Fibroblast of pulmonary artery (primary cell): ENCODE measurements at regions not wholly inside any gene's neighbourhood (a gene's known extent, or its start where the extent isn't known, plus 50 kb on each side); places are given as distances from the start of the nearest gene placed in this dataset.
"Not testable (repeated sequence)": the region's sequence is repeated elsewhere in the genome, so short reads cannot be mapped to it uniquely, and the experiment has no call there.

ENCODE experiments used
- DNase-seq: peaks from one replicate; pipeline ENCODE4 v3.0.0-alpha.2; 2010; ENCODE audit warnings: low read depth
- H3K4me3 ChIP-seq: replicated peaks from 2 replicates; pipeline ENCODE4 v1.5.1; 2011; ENCODE audit warnings: low read depth, mild to moderate bottlenecking, control low read depth, low read length, moderate library complexity
- TF ChIP-seq, protein P1 (sequence below): IDR thresholded peaks from 2 replicates; pipeline ENCODE4 v1.5.1; 2011; ENCODE audit warnings: mild to moderate bottlenecking, control low read depth, low read length, inconsistent platforms; ENCODE audit errors: missing control alignments

- no peak overlapping the region for H3K4me3 ChIP-seq
- TF ChIP-seq, protein P1, sequence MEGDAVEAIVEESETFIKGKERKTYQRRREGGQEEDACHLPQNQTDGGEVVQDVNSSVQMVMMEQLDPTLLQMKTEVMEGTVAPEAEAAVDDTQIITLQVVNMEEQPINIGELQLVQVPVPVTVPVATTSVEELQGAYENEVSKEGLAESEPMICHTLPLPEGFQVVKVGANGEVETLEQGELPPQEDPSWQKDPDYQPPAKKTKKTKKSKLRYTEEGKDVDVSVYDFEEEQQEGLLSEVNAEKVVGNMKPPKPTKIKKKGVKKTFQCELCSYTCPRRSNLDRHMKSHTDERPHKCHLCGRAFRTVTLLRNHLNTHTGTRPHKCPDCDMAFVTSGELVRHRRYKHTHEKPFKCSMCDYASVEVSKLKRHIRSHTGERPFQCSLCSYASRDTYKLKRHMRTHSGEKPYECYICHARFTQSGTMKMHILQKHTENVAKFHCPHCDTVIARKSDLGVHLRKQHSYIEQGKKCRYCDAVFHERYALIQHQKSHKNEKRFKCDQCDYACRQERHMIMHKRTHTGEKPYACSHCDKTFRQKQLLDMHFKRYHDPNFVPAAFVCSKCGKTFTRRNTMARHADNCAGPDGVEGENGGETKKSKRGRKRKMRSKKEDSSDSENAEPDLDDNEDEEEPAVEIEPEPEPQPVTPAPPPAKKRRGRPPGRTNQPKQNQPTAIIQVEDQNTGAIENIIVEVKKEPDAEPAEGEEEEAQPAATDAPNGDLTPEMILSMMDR, result no peak
- DNase-seq, result no peak
These were observed 84.0 kb downstream of the FMO4 start for GRCh38 chr1:171397851-171398469.

- peak; percentile 12 for DNase-seq
- TF ChIP-seq, protein P1, result no peak
- H3K4me3 ChIP-seq, result no peak overlapping the region
These were observed 81.9 kb upstream of the PRRC2C start for GRCh38 chr1:171403393-171403792.

DNA sequence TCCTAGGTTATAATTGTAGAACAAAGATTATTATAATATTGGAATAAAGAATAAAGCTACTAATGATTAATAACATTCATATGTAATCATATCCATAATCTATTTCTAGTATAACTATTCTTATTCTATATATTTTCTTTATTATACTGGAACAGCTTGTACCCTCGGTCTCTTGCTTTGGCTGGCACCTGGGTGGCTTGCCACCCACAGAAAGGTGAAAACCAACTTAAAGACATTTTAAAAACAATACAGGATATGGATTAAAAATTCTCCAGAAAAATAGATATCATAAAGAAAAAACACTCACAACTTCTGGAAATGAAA is 80.0 kb upstream of the PRRC2C start:
- no peak for DNase-seq
- H3K4me3 ChIP-seq, result no peak overlapping the region
- TF ChIP-seq, protein P1, result no peak

GRCh38 chr1:171413557-171413956 is 71.8 kb upstream of the PRRC2C start:
- DNase-seq, H3K4me3 ChIP-seq: not testable (repeated sequence)

GRCh38 chr1:171418546-171418945 is 66.8 kb upstream of the PRRC2C start:
- no peak overlapping the region for H3K4me3 ChIP-seq
- DNase-seq, result no peak
- TF ChIP-seq, protein P1, result no peak

GRCh38 chr1:171420810-171421209 is 64.5 kb upstream of the PRRC2C start:
- TF ChIP-seq, protein P1, result no peak
- H3K4me3 ChIP-seq, result no peak overlapping the region
- DNase-seq, result no peak

DNA sequence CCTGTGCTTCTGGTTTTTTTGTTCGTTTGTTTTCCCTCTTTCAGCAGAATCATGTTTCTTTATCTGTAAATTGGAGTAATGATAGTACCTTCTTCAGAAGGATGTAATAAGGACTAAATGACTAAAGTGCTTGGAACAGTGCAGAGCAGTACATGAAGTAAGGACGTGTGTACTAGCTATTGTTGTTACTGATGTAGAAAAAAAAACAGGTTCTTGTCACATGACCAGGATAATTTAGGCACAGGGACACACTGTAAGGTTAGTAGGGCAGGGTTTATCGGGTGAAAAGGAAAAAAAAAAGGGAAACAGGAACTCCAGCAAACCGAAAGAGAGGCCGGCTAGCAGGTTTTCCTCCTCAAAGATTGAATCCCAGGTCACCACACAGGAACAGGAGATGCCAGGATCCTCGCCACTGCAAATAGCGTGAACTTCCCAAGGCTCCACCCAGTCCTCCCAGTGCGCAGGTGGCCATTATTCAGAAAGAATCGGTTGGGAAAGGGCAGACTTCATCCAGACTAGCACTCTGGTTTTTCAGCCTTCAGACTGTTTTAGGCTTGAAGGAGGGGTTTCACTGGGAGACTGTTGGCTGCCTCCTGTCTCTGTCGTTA is 63.8 kb upstream of the PRRC2C start:
- H3K4me3 ChIP-seq, result no peak overlapping the region
- no peak for DNase-seq
- TF ChIP-seq, protein P1, result no peak
